OCI-LY1 (cell line): ENCODE measurements at regions not wholly inside any gene's neighbourhood (a gene's known extent, or its start where the extent isn't known, plus 50 kb on each side); places are given as distances from the start of the nearest gene placed in this dataset.

Experiments used
- H2AFZ ChIP-seq: fragments of 200-600 bp; sonication (generic), shearing (Covaris generic); 2 replicates; pipeline ENCODE4 v1.6.0; 2014; ENCODE audit warnings: antibody characterized with exemption, mild to moderate bottlenecking, low read length
- H3F3A ChIP-seq: fragments of 200-600 bp; sonication (generic), shearing (Covaris generic); 2 replicates; pipeline ENCODE4 v1.6.0; 2014; ENCODE audit warnings: mild to moderate bottlenecking, antibody characterized with exemption, low read length, moderate library complexity; ENCODE audit not compliant: insufficient read depth
- H3K27ac ChIP-seq: fragments of 200-600 bp; sonication (generic); 2 replicates; pipeline ENCODE4 v1.5.1; 2014; ENCODE audit warnings: low read length, mixed run types, mild to moderate bottlenecking, low read depth; ENCODE audit not compliant: poor library complexity, severe bottlenecking
- H3K27me3 ChIP-seq: fragments of 200-600 bp; sonication (generic); 2 replicates; pipeline ENCODE4 v1.6.0; 2014; ENCODE audit warnings: antibody characterized with exemption, mild to moderate bottlenecking, low read length, moderate library complexity; ENCODE audit not compliant: insufficient read depth
- H3K36me3 ChIP-seq: fragments of 200-600 bp; sonication (generic); 2 replicates; pipeline ENCODE4 v1.6.1; 2014; ENCODE audit warnings: mild to moderate bottlenecking, antibody characterized with exemption, low read length, moderate library complexity, mixed read lengths; ENCODE audit not compliant: insufficient read depth
- H3K4me1 ChIP-seq: fragments of 200-600 bp; sonication (generic); 2 replicates; pipeline ENCODE4 v1.5.1; 2014; ENCODE audit warnings: mild to moderate bottlenecking, low read length, moderate library complexity; ENCODE audit not compliant: insufficient read depth, severe bottlenecking
- H3K4me2 ChIP-seq: fragments of 200-600 bp; sonication (generic), shearing (Covaris generic); 2 replicates; pipeline ENCODE4 v1.6.1; 2014; ENCODE audit warnings: low read length
- H3K4me3 ChIP-seq: fragments of 200-600 bp; sonication (generic); 2 replicates; pipeline ENCODE4 v1.5.1; 2014; ENCODE audit warnings: low read length, low read depth, mild to moderate bottlenecking, mixed read lengths; ENCODE audit not compliant: poor library complexity, severe bottlenecking
- H3K79me2 ChIP-seq: fragments of 200-600 bp; shearing (Covaris generic); 2 replicates; pipeline ENCODE4 v1.6.1; 2016; ENCODE audit warnings: mixed run types, low read length, mixed read lengths; ENCODE audit not compliant: insufficient read depth
- H3K9ac ChIP-seq: fragments of 200-600 bp; sonication (generic), shearing (Covaris generic); 2 replicates; pipeline ENCODE4 v1.6.1; 2014; ENCODE audit warnings: mild to moderate bottlenecking, low read length, mixed read lengths
- H3K9me2 ChIP-seq: fragments of 200-600 bp; sonication (generic), shearing (Covaris generic); 2 replicates; pipeline ENCODE4 v1.6.1; 2014; ENCODE audit warnings: low read depth, mild to moderate bottlenecking, low read length, mixed read lengths
- H3K9me3 ChIP-seq: fragments of 200-600 bp; shearing (Covaris generic); 2 replicates; pipeline ENCODE4 v1.6.1; 2014; ENCODE audit warnings: low read length, mixed read lengths
- H4K20me1 ChIP-seq: fragments of 200-600 bp; sonication (generic), shearing (Covaris generic); 2 replicates; pipeline ENCODE4 v1.6.0; 2016; ENCODE audit warnings: mild to moderate bottlenecking, low read length; ENCODE audit not compliant: insufficient read depth
- CTCF ChIP-seq: fragments of 200-600 bp; sonication (generic), shearing (Covaris generic); IDR thresholded peaks from 2 replicates; pipeline ENCODE4 v1.5.1; 2017; ENCODE audit warnings: mild to moderate bottlenecking, antibody characterized with exemption, low read length, moderate library complexity, mixed read lengths
- EZH2 ChIP-seq: fragments of 200-600 bp; sonication (generic), shearing (Covaris generic); IDR thresholded peaks from 2 replicates; pipeline ENCODE4 v1.8.0; 2017; ENCODE audit warnings: borderline replicate concordance, mixed run types, mild to moderate bottlenecking, antibody characterized with exemption, low read length, moderate library complexity, mixed read lengths

GRCh38 chr2:146027156-146027555 is 1507.2 kb upstream of the ZEB2 start:
- Histone ChIP-seq H3K27me3 (no peaks in the 10 kb centered on the region), H3K27ac (no peak overlapping the region), H3K36me3 (no peaks in the 10 kb centered on the region), H3K9ac (no peak overlapping the region), H4K20me1 (no peaks in the 10 kb centered on the region), H3K4me1 (no peaks in the 10 kb centered on the region), H3K4me3 (no peak overlapping the region), H3K4me2 (no peak overlapping the region), H3K9me2 (no peaks in the 10 kb centered on the region), H3K9me3 (no peaks in the 10 kb centered on the region), H3K79me2 (no peaks in the 10 kb centered on the region), H3F3A (no peaks in the 10 kb centered on the region), H2AFZ (peak overlapping the region; percentile 28; the same call in 1 of the 2 replicates)
- no peak for TF ChIP-seq CTCF
- no peak for TF ChIP-seq EZH2

- Histone ChIP-seq H2AFZ (no peak overlapping the region), H3K27me3 (no peaks in the 10 kb centered on the region), H3F3A (no peaks in the 10 kb centered on the region), H3K4me1 (no peaks in the 10 kb centered on the region), H3K36me3 (no peaks in the 10 kb centered on the region), H3K4me2 (no peak overlapping the region), H4K20me1 (no peaks in the 10 kb centered on the region), H3K27ac (no peak overlapping the region), H3K79me2 (no peaks in the 10 kb centered on the region), H3K9me3 (no peaks in the 10 kb centered on the region), H3K9ac (no peak overlapping the region), H3K9me2 (no peaks in the 10 kb centered on the region), H3K4me3 (no peak overlapping the region)
- TF ChIP-seq CTCF (no peak), EZH2 (no peak)
Measured at GRCh38 chr2:146025519-146025918, 1505.6 kb upstream of the ZEB2 start.

GRCh38 chr2:146024212-146024743 is 1504.4 kb upstream of the ZEB2 start:
- Histone ChIP-seq H3K27me3 (no peaks in the 10 kb centered on the region), H3K4me3 (no peak overlapping the region), H3F3A (no peaks in the 10 kb centered on the region), H3K27ac (no peak overlapping the region), H3K79me2 (no peaks in the 10 kb centered on the region), H3K36me3 (no peaks in the 10 kb centered on the region), H2AFZ (no peak overlapping the region), H3K9me3 (no peaks in the 10 kb centered on the region), H3K4me1 (no peaks in the 10 kb centered on the region), H3K9ac (no peak overlapping the region), H4K20me1 (no peaks in the 10 kb centered on the region), H3K4me2 (no peak overlapping the region), H3K9me2 (no peaks in the 10 kb centered on the region)
- TF ChIP-seq CTCF (no peak), EZH2 (no peak)
